Amniotic stem cell (primary cell): ENCODE measurements at regions not wholly inside any gene's neighbourhood (a gene's known extent, or its start where the extent isn't known, plus 50 kb on each side); places are given as distances from the start of the nearest gene placed in this dataset.

Source experiments
- DNase-seq: peaks from one replicate; lab custom pipeline; 2025; lab: John Stamatoyannopoulos, UW

- no peak for DNase-seq
Observed at GRCh38 chr13:97562962-97563361, 129.0 kb downstream of the RAP2A start.

- no peak for DNase-seq
Observed at GRCh38 chr13:97564956-97565355, 131.0 kb downstream of the RAP2A start.

- DNase-seq: no peak
Observed at GRCh38 chr13:97565906-97566305, 131.9 kb downstream of the RAP2A start.

GRCh38 chr13:97566907-97567306, 132.9 kb downstream of the RAP2A start:
- DNase-seq: no peak

GRCh38 chr13:97567510-97568243, 133.7 kb downstream of the RAP2A start:
- DNase-seq: no peak

GRCh38 chr13:97568850-97569249, 134.9 kb downstream of the RAP2A start:
- DNase-seq: no peak

- DNase-seq: no peak
Observed at GRCh38 chr13:97569841-97570240, 135.9 kb downstream of the RAP2A start.

- DNase-seq: no peak
Observed at GRCh38 chr13:97570442-97570841, 136.5 kb downstream of the RAP2A start.

GRCh38 chr13:97573011-97573410, 139.0 kb downstream of the RAP2A start:
- DNase-seq: no peak

GRCh38 chr13:97574926-97575325, 141.0 kb downstream of the RAP2A start:
- no peak for DNase-seq

GRCh38 chr13:97577026-97577425, 143.1 kb downstream of the RAP2A start:
- DNase-seq: no peak

- DNase-seq: no peak
Observed at GRCh38 chr13:97582170-97582569, 148.2 kb downstream of the RAP2A start.

- DNase-seq: no peak
Observed at GRCh38 chr13:97583907-97584497, 150.0 kb downstream of the RAP2A start.

GRCh38 chr13:97586941-97587340, 153.0 kb downstream of the RAP2A start:
- DNase-seq: no peak

- no peak for DNase-seq
Observed at GRCh38 chr13:97588993-97589392, 155.0 kb downstream of the RAP2A start.

GRCh38 chr13:97600458-97601075, 166.6 kb downstream of the RAP2A start:
- DNase-seq: no peak

GRCh38 chr13:97615266-97615665, 181.3 kb downstream of the RAP2A start:
- no peak for DNase-seq

- DNase-seq: no peak
Observed at GRCh38 chr13:97616385-97616784, 182.4 kb downstream of the RAP2A start.

GRCh38 chr13:97621025-97621424, 187.1 kb downstream of the RAP2A start:
- no peak for DNase-seq

- no peak for DNase-seq
Observed at GRCh38 chr13:97621631-97622030, 187.7 kb downstream of the RAP2A start.

- peak; percentile 7 for DNase-seq
Observed at GRCh38 chr13:97627566-97627965, 193.6 kb downstream of the RAP2A start.

- DNase-seq: no peak
Observed at GRCh38 chr13:97629601-97630272, 195.8 kb downstream of the RAP2A start.

- DNase-seq: no peak
Observed at GRCh38 chr13:97630725-97631124, 196.8 kb downstream of the RAP2A start.
